RWPE2 (cell line): ENCODE measurements at regions not wholly inside any gene's neighbourhood (a gene's known extent, or its start where the extent isn't known, plus 50 kb on each side); places are given as distances from the start of the nearest gene placed in this dataset.

Experiments
- ATAC-seq: fragments of 200-7000 bp; cut with Tn5 transposase; 3 replicates; pipeline ENCODE4 v1.9.1; 2021; ENCODE audit warnings: low read depth
- DNase-seq: peaks from one replicate; pipeline ENCODE4 v3.0.0-alpha.2; 2020; ENCODE audit warnings: low spot score
- H3K27ac ChIP-seq: fragments of 450-650 bp; 2 replicates; pipeline ENCODE4 v1.5.1; 2017; ENCODE audit warnings: mild to moderate bottlenecking; ENCODE audit not compliant: poor library complexity, severe bottlenecking
- H3K27me3 ChIP-seq: fragments of 250-450 bp; sonication (Bioruptor Pico); 2 replicates; pipeline ENCODE4 v1.5.1; 2021; ENCODE audit warnings: mild to moderate bottlenecking, moderate library complexity; ENCODE audit not compliant: insufficient read depth, poor library complexity, severe bottlenecking
- H3K36me3 ChIP-seq: fragments of 250-450 bp; sonication (Bioruptor Pico); 2 replicates; pipeline ENCODE4 v1.5.1; 2020; ENCODE audit warnings: low read depth, mild to moderate bottlenecking, moderate library complexity
- H3K4me1 ChIP-seq: fragments of 250-450 bp; sonication (Bioruptor Pico); 2 replicates; pipeline ENCODE4 v1.5.1; 2021; ENCODE audit warnings: mild to moderate bottlenecking, moderate library complexity; ENCODE audit not compliant: insufficient read depth, poor library complexity, severe bottlenecking
- H3K4me3 ChIP-seq: fragments of 250-450 bp; sonication (Bioruptor Pico); 2 replicates; pipeline ENCODE4 v1.5.1; 2021; ENCODE audit warnings: mild to moderate bottlenecking, moderate library complexity; ENCODE audit not compliant: severe bottlenecking
- H3K9me3 ChIP-seq: fragments of 250-450 bp; sonication (Bioruptor Pico); 2 replicates; pipeline ENCODE4 v1.5.1; 2021; ENCODE audit warnings: mild to moderate bottlenecking, moderate library complexity; ENCODE audit not compliant: severe bottlenecking
- TF ChIP-seq, protein P1 (sequence below): fragments of 450-650 bp; IDR thresholded peaks from one replicate; pipeline ENCODE4 v1.5.1; 2017; ENCODE audit warnings: mild to moderate bottlenecking, moderate library complexity; ENCODE audit not compliant: poor library complexity, severe bottlenecking

DNA sequence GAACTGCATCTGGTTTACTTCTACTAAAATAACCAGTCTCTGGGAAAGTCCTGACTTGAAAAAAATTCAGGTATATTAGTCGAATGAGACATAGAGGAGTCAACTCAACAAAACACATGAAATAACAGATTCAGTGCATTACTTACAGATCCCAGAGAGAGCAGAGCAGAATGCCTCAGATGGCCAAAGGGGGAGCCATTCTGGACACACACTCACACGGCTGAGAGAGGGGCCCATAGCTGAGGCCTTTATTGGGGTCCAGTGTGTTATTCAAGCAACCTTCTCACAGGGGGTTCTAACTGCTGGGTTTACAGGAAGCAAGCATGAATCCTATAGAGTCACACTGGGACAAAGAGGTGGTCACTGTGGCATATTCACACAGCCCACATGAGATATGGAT is 135.1 kb upstream of the SNRPN start:
- H3K36me3 ChIP-seq: no peaks in the 10 kb centered on the region
- no peak for DNase-seq
- no peak overlapping the region for H3K27ac ChIP-seq
- no peak overlapping the region for H3K4me3 ChIP-seq
- H3K27me3 ChIP-seq: no peaks in the 10 kb centered on the region
- H3K9me3 ChIP-seq: no peaks in the 10 kb centered on the region
- H3K4me1 ChIP-seq: no peaks in the 10 kb centered on the region
- TF ChIP-seq, protein P1, sequence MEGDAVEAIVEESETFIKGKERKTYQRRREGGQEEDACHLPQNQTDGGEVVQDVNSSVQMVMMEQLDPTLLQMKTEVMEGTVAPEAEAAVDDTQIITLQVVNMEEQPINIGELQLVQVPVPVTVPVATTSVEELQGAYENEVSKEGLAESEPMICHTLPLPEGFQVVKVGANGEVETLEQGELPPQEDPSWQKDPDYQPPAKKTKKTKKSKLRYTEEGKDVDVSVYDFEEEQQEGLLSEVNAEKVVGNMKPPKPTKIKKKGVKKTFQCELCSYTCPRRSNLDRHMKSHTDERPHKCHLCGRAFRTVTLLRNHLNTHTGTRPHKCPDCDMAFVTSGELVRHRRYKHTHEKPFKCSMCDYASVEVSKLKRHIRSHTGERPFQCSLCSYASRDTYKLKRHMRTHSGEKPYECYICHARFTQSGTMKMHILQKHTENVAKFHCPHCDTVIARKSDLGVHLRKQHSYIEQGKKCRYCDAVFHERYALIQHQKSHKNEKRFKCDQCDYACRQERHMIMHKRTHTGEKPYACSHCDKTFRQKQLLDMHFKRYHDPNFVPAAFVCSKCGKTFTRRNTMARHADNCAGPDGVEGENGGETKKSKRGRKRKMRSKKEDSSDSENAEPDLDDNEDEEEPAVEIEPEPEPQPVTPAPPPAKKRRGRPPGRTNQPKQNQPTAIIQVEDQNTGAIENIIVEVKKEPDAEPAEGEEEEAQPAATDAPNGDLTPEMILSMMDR: no peak
- no peak for ATAC-seq

DNA sequence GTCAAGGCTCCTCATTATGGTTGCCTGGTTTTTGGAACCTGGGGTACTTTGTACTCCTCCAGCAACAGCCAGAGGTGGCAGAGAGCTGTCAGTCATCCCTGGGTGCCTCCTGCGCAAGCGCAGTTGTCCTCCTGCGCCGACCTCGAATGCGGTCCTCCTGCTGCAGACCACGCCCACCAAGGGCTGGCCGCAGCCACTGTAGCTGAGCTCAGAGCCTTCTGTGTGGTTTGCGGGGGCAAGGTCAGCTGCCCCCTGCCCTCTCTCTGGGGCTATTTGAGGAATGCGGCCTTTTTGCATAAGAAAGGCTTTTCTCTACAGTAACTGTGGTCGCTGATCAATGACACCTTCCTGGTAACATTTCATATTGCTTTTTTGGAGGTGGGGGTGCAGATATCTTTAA is 131.3 kb upstream of the SNRPN start:
- peak; percentile 35; the same call in 1 of the 3 replicates for ATAC-seq
- Histone ChIP-seq H3K4me3 (no peak overlapping the region), H3K27ac (no peak overlapping the region), H3K9me3 (peaks cover 3% of the 10 kb centered on the region), H3K27me3 (no peaks in the 10 kb centered on the region), H3K4me1 (no peaks in the 10 kb centered on the region), H3K36me3 (no peaks in the 10 kb centered on the region)
- TF ChIP-seq, protein P1: no peak
- DNase-seq: no peak

DNA sequence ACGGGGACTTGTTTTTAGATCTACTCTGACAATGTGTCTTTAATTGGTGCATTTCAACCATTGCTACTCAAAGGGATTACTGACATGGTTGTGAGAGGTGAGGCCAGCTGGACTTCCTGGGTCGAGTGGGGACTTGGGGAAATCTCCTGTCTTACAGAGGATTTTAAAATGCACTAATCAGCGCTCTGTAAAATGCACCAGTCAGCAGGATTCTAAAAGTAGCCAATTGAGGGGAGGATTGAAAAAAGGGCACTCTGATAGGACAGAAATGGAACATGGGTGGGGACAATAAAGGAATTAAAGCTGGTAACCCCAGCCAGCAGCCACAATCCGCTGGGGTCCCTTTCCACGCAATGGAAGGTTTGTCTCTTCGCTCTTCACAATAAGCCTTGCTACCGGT is 122.5 kb upstream of the SNRPN start:
- Histone ChIP-seq H3K27ac (no peak overlapping the region), H3K9me3 (peaks cover 10% of the 10 kb centered on the region), H3K36me3 (no peaks in the 10 kb centered on the region), H3K27me3 (peaks cover 2% of the 10 kb centered on the region), H3K4me1 (no peaks in the 10 kb centered on the region), H3K4me3 (no peak overlapping the region)
- ATAC-seq: no peak
- TF ChIP-seq, protein P1: no peak
- no peak for DNase-seq

DNA sequence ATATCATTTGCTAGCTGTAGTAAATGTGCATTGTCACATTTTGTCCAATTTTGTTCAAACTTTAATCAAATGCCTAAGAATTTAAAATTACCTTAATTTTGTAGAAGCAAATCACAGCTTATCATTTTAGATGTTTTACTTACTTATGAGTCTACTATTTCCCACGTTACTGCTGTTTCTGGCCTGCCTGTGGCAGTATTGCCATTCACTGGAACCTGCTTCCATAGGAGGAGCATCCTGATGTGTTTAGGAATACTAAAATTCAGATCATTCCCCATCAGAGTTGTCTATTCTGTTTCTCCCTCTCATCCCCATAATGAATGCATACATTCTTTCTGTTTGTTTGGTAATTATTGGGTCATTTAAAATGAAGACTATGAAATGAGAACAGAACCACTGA is 119.5 kb upstream of the SNRPN start:
- H3K4me1 ChIP-seq: no peaks in the 10 kb centered on the region
- DNase-seq: no peak
- H3K27ac ChIP-seq: no peak overlapping the region
- H3K36me3 ChIP-seq: no peaks in the 10 kb centered on the region
- peaks cover 2% of the 10 kb centered on the region for H3K27me3 ChIP-seq
- TF ChIP-seq, protein P1: no peak
- no peak for ATAC-seq
- no peak overlapping the region for H3K4me3 ChIP-seq
- peaks cover 10% of the 10 kb centered on the region for H3K9me3 ChIP-seq

DNA sequence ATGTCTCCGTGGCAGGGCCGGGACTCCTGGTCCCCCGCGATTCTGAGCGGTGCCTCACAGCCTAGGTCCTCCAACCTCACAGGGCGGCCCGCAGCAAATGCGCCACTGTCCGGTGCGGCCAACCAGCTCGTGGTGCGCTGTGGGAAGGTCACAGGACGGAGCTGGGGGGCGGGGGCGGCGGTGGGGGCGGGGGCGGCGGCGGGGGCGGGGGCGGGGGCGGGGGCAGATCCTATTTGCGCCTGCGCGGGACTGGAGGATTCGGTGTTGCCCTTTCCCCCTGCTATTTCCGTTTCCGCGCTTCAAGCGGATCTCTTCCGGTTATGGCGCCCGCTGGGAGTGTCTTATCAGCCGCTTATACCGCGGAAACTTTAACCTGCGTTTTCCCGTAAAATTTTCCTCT is 106.7 kb upstream of the SNRPN start:
- H3K4me3 ChIP-seq: peak overlapping the region; percentile 27
- TF ChIP-seq, protein P1: no peak
- H3K4me1 ChIP-seq: no peaks in the 10 kb centered on the region
- H3K36me3 ChIP-seq: no peaks in the 10 kb centered on the region
- H3K9me3 ChIP-seq: peaks cover 2% of the 10 kb centered on the region
- H3K27me3 ChIP-seq: no peaks in the 10 kb centered on the region
- ATAC-seq (peak; percentile 62; the same call in 2 of the 3 replicates), DNase-seq (no peak)
- no peak overlapping the region for H3K27ac ChIP-seq
